GM20000 (cell line): ENCODE measurements at regions not wholly inside any gene's neighbourhood (a gene's known extent, or its start where the extent isn't known, plus 50 kb on each side); places are given as distances from the start of the nearest gene placed in this dataset.

Experiments
- DNase-seq: peaks from one replicate; pipeline ENCODE4 v3.0.0; 2012; ENCODE audit warnings: low spot score
- CTCF ChIP-seq: IDR thresholded peaks from 2 replicates; pipeline ENCODE4 v1.5.1; 2012; ENCODE audit warnings: mild to moderate bottlenecking, control low read depth; ENCODE audit errors: extremely low read depth, missing control alignments

GRCh38 chr5:3197304-3198073, 398.1 kb upstream of the IRX1 start:
- TF ChIP-seq CTCF, result no peak
- DNase-seq, result no peak

DNA sequence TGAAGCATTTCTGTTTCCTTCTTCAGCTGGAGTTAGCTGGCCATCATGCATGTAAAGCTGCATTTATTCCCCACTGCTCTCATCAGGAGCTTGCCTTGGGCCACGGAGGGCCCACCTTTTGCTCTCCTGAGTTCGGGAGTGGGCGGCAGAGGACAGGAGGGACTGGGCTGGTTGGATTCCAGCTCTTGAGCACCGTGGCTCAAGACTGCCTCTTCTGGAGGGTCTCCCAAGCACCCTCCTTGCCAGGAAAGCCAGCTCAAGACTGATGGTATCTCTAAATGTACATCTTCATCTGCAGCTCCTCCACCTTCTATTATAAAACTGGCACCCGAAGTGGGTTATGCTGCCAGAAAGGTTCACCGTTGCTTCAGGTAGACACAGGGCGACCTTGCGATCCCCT, 399.6 kb upstream of the IRX1 start:
- DNase-seq, result no peak
- TF ChIP-seq CTCF, result no peak

DNA sequence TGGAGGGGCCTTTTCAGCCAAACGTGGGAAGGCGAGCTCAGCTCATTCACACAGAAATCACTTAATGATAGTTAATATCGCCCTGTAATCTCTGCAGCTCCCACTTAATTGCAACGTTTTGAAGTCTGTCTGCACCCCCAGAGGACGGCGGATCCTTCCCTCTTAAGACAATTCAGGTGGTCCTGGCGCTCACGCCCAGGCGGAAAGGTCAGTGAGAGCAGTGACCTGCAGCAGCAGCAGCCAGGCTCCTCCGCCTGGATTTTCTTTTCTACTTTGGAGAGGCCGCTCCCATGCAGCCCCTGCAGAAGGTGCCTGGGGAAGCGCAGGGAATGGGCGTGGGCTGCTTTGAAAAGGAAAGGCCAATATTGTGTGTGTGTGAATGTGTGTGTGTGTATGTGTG, 400.9 kb upstream of the IRX1 start:
- DNase-seq, result no peak
- TF ChIP-seq CTCF, result no peak

DNA sequence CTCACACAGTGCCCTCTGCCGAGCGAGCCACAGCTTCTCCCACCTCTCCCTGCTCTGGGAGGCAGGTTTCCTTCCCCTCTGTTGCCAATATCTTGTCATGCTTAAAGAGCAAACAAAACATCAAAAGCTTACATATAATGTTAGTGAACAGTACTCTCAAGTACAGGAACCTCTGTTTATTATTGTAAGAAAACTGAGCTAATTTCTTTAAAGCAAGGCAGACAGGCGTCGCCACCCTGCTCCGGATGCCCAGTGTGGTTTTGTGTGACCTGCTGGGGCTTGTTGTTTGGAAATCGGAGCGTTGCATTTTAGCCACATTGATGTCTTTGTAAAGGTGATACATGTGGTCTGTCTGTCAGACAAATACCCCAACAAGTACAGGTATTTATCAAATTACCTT, 401.4 kb upstream of the IRX1 start:
- no peak for DNase-seq
- no peak for TF ChIP-seq CTCF

GRCh38 chr5:3191585-3191984, 404.0 kb upstream of the IRX1 start:
- DNase-seq, result no peak
- TF ChIP-seq CTCF, result no peak

DNA sequence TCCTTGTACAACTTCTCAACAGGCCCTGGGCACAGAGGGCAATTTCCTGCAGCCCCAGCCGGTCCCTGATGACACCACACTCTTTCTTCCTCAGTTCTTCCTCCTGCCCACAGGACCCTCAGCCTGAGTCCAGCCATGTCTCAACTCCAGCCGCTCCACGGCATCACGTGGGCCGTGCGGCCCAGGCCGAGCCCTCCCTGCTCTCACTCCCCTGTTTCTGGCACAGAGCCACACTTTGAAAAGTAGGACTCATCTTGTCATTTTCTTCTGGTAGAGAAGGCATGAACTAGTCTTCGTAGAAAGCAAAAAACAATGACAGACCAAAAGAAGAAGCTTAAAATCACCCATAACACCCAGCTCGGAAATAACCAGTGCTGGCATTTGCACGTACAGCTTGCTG, 404.7 kb upstream of the IRX1 start:
- no peak for TF ChIP-seq CTCF

GRCh38 chr5:3190433-3190832, 405.2 kb upstream of the IRX1 start:
- no peak for TF ChIP-seq CTCF
- DNase-seq, result no peak

More for the DNA sequence above, 404.7 kb upstream of the IRX1 start:
- DNase-seq, result no peak
